ENCODE measurements at regions not wholly inside any gene's neighbourhood (a gene's known extent, or its start where the extent isn't known, plus 50 kb on each side); places are given as distances from the start of the nearest gene placed in this dataset.

GRCh38 chr16:66266436-66267291 is 99.8 kb upstream of the CDH5 start:
- DNase-seq (ENCODE audit: low read depth): peak; percentile 87

DNA sequence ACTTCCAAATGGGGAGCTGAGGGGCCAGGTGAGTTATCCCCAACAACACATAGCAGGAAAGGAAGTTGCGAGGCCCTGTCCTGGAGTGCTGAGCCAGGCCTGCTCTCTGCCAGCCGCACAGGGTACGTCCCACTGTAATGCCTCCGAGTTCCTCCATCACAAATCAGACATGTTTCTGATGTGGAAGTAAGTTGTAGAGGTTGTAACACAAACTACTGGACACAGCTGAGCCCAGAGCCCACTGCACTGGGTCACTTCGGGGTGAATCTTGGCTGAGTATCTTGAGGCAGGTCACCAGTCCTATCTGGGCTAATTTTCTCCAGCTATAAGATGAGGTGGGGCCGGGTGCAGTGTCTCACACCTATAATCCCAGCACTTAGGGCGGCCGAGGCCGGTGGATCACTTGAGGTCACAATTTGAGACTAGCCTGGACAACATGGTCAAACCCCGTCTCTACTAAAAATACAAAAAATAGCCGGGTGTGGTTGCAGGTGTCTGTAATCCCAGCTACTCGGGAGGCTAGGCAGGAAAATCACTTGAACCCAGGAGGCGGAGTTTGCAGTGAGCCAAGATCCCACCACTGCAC is 100.8 kb upstream of the CDH5 start:
- no peak for DNase-seq (ENCODE audit: low read depth)

- DNase-seq (ENCODE audit: low read depth): no peak
Observed at GRCh38 chr16:66265048-66265415, 101.5 kb upstream of the CDH5 start.

DNA sequence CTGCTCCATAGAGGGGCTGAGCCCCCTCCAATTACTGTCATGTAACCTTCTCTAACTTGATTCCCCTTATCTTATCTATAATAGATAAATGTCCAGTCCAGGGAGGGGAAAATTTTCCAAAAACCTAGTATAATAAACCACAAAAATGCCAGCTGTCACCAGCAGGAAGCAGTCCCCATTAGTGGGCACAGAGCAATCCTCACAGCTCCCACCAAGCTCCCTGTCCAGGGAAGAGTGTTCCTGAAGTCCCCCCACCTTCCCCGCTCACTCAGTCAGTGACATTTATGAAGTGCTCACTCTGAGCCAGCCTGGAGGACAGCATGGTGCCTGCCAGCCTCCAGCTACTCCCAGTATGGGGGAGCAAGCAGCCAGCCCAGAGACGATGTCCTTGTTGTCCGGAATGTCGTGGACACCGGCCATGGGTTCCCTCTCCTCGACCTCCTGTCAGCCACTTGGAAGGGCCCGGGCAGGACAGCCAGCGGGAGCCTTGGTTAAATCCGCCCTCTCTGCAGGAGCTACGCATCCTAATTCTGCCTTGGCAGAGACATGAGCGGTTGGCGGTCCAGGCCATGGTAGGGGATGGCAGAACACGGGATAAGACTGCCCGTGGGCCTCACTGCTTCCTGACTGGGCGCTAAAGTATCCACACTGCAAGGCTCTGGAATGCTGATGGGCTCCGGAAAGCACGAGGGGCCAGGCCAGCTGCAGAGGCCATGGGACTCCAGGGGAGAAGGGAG is 102.0 kb upstream of the CDH5 start:
- no peak for DNase-seq (ENCODE audit: low read depth)

DNA sequence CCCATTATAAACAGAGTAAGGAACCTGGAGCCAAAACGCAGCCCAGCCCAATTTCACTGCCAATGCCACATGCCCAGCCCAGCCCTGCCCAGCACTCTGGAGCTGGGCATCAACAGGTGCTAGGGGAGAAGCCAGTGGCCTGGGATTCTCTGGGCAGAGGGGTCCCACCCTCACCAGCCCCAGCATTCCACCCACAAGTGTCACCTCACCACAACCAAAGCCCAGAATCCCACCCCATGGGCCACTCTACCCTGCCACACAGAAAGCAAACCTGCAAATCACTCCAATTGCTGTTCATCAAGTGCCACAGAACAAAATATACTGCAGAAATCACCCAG is 102.5 kb upstream of the CDH5 start:
- DNase-seq (ENCODE audit: low read depth): no peak

DNA sequence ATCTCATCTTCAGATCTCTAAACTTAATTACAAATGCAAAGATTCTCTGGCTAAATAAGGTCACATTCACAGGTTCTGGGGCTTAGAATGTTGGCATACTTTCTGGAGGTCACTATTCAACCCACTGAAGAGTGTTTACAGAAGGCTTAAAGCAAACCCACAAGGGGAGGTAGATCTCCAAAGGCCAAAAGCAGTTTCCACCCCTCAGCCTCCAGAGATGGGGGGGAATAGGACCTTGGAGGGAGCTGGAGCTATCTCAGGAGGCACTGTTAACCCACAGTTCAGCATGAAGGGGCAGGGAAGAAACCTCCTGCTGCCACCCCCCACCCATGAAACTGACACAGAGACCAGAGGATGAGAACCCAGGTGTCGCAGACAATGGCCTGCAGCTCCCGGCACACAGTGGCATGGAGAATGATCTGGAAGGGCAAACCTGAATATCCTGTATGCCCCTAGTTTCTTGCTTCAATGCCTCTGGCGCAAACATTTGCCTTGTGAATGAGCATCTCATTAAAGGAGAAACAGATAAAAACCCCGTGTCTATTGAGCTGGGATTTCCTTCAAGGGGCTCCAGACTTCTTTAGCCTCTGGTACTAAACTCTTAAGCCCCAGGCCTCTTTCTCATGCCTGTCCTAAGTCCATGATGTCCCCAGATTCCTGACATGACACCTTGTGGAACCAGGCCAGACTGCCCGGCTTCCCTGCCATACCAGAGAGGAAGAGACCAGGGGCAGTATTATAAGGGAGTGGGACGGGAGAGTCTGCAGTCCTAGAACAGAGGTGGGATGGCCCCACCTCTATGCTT is 103.1 kb upstream of the CDH5 start:
- DNase-seq (ENCODE audit: low read depth): no peak

- DNase-seq (ENCODE audit: low read depth): peak; percentile 56
Observed at GRCh38 chr16:66262253-66263167, 104.0 kb upstream of the CDH5 start.

- DNase-seq (ENCODE audit: low read depth): no peak
Observed at GRCh38 chr16:66261826-66262225, 104.7 kb upstream of the CDH5 start.

GRCh38 chr16:66260522-66261254 is 105.8 kb upstream of the CDH5 start:
- DNase-seq (ENCODE audit: low read depth): no peak

DNA sequence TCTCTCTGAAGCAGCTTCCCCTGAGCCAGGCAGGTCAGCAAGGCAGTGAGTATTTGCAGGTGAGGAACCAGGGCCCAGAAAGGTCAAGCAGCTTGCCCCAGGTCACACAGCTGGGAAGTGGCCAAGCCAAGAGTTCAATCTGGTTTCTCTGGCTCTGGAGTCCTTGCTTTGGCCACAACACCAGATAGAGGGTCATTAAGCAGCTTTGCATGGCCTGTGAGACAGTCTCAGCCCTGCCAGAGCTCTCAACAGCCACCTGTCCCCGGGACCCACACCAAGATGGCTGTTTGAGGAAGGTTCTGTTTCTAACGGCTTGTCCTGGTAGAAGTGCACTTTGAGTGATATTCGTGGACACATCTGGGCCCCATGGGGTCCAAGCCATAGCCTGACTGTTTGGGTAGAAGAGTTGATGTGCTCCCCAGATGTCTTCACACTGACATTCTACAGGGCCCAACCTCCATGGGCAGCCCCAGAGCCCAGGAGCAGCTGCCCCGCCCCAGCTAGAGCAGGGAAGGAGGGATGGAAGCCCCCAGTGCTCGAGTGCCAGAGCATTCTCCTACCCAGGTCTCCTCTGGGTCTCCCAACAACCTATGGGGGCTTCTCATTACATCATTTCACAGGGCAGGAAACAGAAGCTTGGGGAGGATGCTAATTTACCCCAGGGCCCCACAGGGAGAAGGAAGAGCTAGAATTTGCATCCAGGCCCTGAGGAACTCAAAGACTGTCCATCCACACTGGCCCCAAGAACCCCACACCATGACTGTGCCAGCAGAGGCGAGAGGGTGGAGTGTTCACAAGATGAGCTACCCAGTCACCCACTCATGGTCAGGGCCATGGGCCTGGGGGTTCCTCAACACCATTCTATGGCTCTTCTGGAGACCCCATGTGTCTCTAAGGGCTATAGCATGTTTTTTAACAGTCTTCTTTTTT is 107.3 kb upstream of the CDH5 start:
- no peak for DNase-seq (ENCODE audit: low read depth)

- DNase-seq (ENCODE audit: low read depth): no peak
Observed at GRCh38 chr16:66256919-66257318, 109.6 kb upstream of the CDH5 start.

GRCh38 chr16:66255647-66256046 is 110.8 kb upstream of the CDH5 start:
- no peak for DNase-seq (ENCODE audit: low read depth)

DNA sequence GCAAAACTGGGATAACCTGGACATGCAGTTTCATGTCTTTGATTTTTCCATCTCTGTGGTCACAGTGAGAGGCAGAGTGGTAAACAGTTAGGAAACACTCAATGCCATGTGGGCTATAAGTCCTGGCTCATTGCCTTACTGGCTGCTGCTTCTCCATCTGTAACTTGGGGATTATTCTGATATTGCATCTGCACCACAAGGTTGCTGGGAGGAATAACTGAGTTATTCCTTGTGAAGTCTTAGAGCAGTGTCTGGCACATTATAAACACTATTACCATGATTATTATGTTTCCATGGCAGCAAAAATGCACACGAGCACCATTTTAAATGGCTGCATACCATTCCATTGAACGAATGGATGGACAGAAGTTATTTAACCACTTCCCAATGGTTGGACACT is 111.7 kb upstream of the CDH5 start:
- DNase-seq (ENCODE audit: low read depth): peak; percentile 18

- DNase-seq (ENCODE audit: low read depth): no peak
Observed at GRCh38 chr16:66254106-66254505, 112.4 kb upstream of the CDH5 start.

GRCh38 chr16:66251476-66252160 is 114.9 kb upstream of the CDH5 start:
- no peak for DNase-seq (ENCODE audit: low read depth)

GRCh38 chr16:66250686-66251431 is 115.6 kb upstream of the CDH5 start:
- DNase-seq (ENCODE audit: low read depth): peak; percentile 51

GRCh38 chr16:66247516-66248481 is 118.7 kb upstream of the CDH5 start:
- peak; percentile 20 for DNase-seq (ENCODE audit: low read depth)
